Chondrocyte (in vitro differentiated cells): ENCODE measurements at regions not wholly inside any gene's neighbourhood (a gene's known extent, or its start where the extent isn't known, plus 50 kb on each side); places are given as distances from the start of the nearest gene placed in this dataset.

ENCODE experiments used
- DNase-seq: peaks from one replicate; pipeline ENCODE4 v3.0.0; 2021; ENCODE audit warnings: mixed read lengths, low spot score
- H3K27ac Mint-ChIP-seq: one replicate; pipeline ENCODE4 v1.8.0; 2021; ENCODE audit warnings: mild to moderate bottlenecking, moderate library complexity, mixed read lengths; ENCODE audit not compliant: unreplicated experiment
- H3K27me3 Mint-ChIP-seq: 2 replicates; pipeline ENCODE4 v1.8.0; 2021; ENCODE audit warnings: low read depth, mixed read lengths
- H3K36me3 Mint-ChIP-seq: 2 replicates; pipeline ENCODE4 v1.8.0; 2021; ENCODE audit warnings: low read depth, mixed read lengths
- H3K4me1 Mint-ChIP-seq: 2 replicates; pipeline ENCODE4 v1.8.0; 2021; ENCODE audit warnings: low read depth, mild to moderate bottlenecking, mixed read lengths
- H3K4me3 Mint-ChIP-seq: one replicate; pipeline ENCODE4 v1.8.0; 2021; ENCODE audit warnings: mild to moderate bottlenecking, moderate library complexity, mixed read lengths; ENCODE audit not compliant: unreplicated experiment
- H3K9me3 Mint-ChIP-seq: 2 replicates; pipeline ENCODE4 v1.8.0; 2021; ENCODE audit warnings: low read depth, mixed read lengths
- CTCF ChIP-seq: fragments of 200-600 bp; sonication (generic); IDR thresholded peaks from 2 replicates; pipeline ENCODE4 v1.5.0; 2021; ENCODE audit warnings: antibody characterized with exemption, mild to moderate bottlenecking, moderate library complexity

GRCh38 chr2:221330436-221330835 is 241.7 kb downstream of the EPHA4 start:
- H3K27me3 Mint-ChIP-seq: no peaks in the 10 kb centered on the region

GRCh38 chr2:221334481-221335218 is 237.5 kb downstream of the EPHA4 start:
- Mint-ChIP-seq H3K36me3 (no peaks in the 10 kb centered on the region), H3K27ac (no peak overlapping the region), H3K4me1 (no peaks in the 10 kb centered on the region), H3K4me3 (no peak overlapping the region), H3K9me3 (peaks cover 6% of the 10 kb centered on the region), H3K27me3 (peaks cover 2% of the 10 kb centered on the region)
- no peak for DNase-seq
- TF ChIP-seq CTCF: no peak

More at GRCh38 chr2:221330436-221330835, 241.7 kb downstream of the EPHA4 start:
- Mint-ChIP-seq H3K4me1 (no peaks in the 10 kb centered on the region), H3K9me3 (peaks cover 8% of the 10 kb centered on the region), H3K36me3 (no peaks in the 10 kb centered on the region), H3K27ac (no peak overlapping the region), H3K4me3 (no peak overlapping the region)
- no peak for TF ChIP-seq CTCF
- DNase-seq: no peak

- no peak for TF ChIP-seq CTCF
- peaks cover 6% of the 10 kb centered on the region for H3K9me3 Mint-ChIP-seq
These were observed 236.8 kb downstream of the EPHA4 start for GRCh38 chr2:221335219-221335752.

GRCh38 chr2:221336967-221337366 is 235.1 kb downstream of the EPHA4 start:
- DNase-seq: no peak
- peaks cover 2% of the 10 kb centered on the region for H3K27me3 Mint-ChIP-seq
- H3K9me3 Mint-ChIP-seq: peaks cover 4% of the 10 kb centered on the region
- H3K27ac Mint-ChIP-seq: no peak overlapping the region
- TF ChIP-seq CTCF: no peak
- H3K4me1 Mint-ChIP-seq: no peaks in the 10 kb centered on the region
- H3K4me3 Mint-ChIP-seq: no peak overlapping the region
- H3K36me3 Mint-ChIP-seq: no peaks in the 10 kb centered on the region

More at GRCh38 chr2:221335219-221335752, 236.8 kb downstream of the EPHA4 start:
- Mint-ChIP-seq H3K27ac (no peak overlapping the region), H3K36me3 (no peaks in the 10 kb centered on the region), H3K4me3 (no peak overlapping the region), H3K4me1 (no peaks in the 10 kb centered on the region), H3K27me3 (peaks cover 2% of the 10 kb centered on the region)
- no peak for DNase-seq

GRCh38 chr2:221337957-221338685 is 234.0 kb downstream of the EPHA4 start:
- Mint-ChIP-seq H3K36me3 (no peaks in the 10 kb centered on the region), H3K27ac (no peak overlapping the region), H3K4me1 (no peaks in the 10 kb centered on the region), H3K27me3 (peaks cover 2% of the 10 kb centered on the region), H3K9me3 (no peaks in the 10 kb centered on the region), H3K4me3 (no peak overlapping the region)
- no peak for DNase-seq
- no peak for TF ChIP-seq CTCF
